SU-DHL-6 (cell line): ENCODE measurements at regions not wholly inside any gene's neighbourhood (a gene's known extent, or its start where the extent isn't known, plus 50 kb on each side); places are given as distances from the start of the nearest gene placed in this dataset.
"Not testable (repeated sequence)": the region's sequence is repeated elsewhere in the genome, so short reads cannot be mapped to it uniquely, and the experiment has no call there.

Source experiments
- H2AFZ ChIP-seq: fragments of 200-600 bp; sonication (generic); 2 replicates; pipeline ENCODE4 v1.6.1; 2014; ENCODE audit warnings: low read depth, mild to moderate bottlenecking, moderate library complexity, mixed read lengths, antibody characterized with exemption, low read length; ENCODE audit not compliant: severe bottlenecking
- H3F3A ChIP-seq: fragments of 200-600 bp; shearing (Covaris generic); 2 replicates; pipeline ENCODE4 v1.6.0; 2016; ENCODE audit warnings: antibody characterized with exemption, mild to moderate bottlenecking; ENCODE audit not compliant: insufficient read depth
- H3K27ac ChIP-seq: fragments of 200-600 bp; sonication (generic); 2 replicates; pipeline ENCODE4 v1.5.1; 2016; ENCODE audit warnings: low read depth, mild to moderate bottlenecking, low read length, moderate library complexity, mixed read lengths
- H3K27me3 ChIP-seq: fragments of 200-600 bp; sonication (generic), shearing (Covaris generic); 2 replicates; pipeline ENCODE4 v1.6.0; 2014; ENCODE audit warnings: mild to moderate bottlenecking, low read length
- H3K36me3 ChIP-seq: fragments of 200-600 bp; sonication (generic); 2 replicates; pipeline ENCODE4 v1.6.1; 2014; ENCODE audit warnings: mild to moderate bottlenecking, low read length, mixed read lengths
- H3K4me2 ChIP-seq: fragments of 300-600, 200-600 bp; shearing (Covaris generic), sonication (generic); 2 replicates; pipeline ENCODE4 v1.6.0; 2014; ENCODE audit warnings: low read length, low read depth, mild to moderate bottlenecking; ENCODE audit not compliant: poor library complexity, severe bottlenecking
- H3K4me3 ChIP-seq: fragments of 200-600 bp; sonication (generic); 2 replicates; pipeline ENCODE4 v1.5.1; 2014; ENCODE audit warnings: antibody characterized with exemption, low read length, mild to moderate bottlenecking, mixed read lengths; ENCODE audit not compliant: insufficient read depth, poor library complexity, severe bottlenecking
- H3K79me2 ChIP-seq: fragments of 200-600 bp; sonication (generic); 2 replicates; pipeline ENCODE4 v1.6.1; 2014; ENCODE audit warnings: mild to moderate bottlenecking, low read length, moderate library complexity; ENCODE audit not compliant: insufficient read depth
- H3K9ac ChIP-seq: fragments of 200-600 bp; sonication (generic); 2 replicates; pipeline ENCODE4 v1.7.0; 2014; ENCODE audit warnings: mild to moderate bottlenecking, low read length
- H3K9me2 ChIP-seq: fragments of 200-600 bp; sonication (generic); replicated peaks from 2 replicates; pipeline ENCODE4 v1.6.1; 2014; ENCODE audit warnings: low read length; ENCODE audit not compliant: insufficient read depth
- H3K9me3 ChIP-seq: fragments of 200-600 bp; sonication (generic); 2 replicates; pipeline ENCODE4 v1.6.1; 2014; ENCODE audit warnings: low read length, mixed read lengths; ENCODE audit not compliant: insufficient read depth
- H4K20me1 ChIP-seq: fragments of 200-600 bp; sonication (generic); 2 replicates; pipeline ENCODE4 v1.6.1; 2014; ENCODE audit warnings: low read depth, mild to moderate bottlenecking, antibody characterized with exemption, low read length, moderate library complexity, mixed read lengths
- EZH2phosphoT487 ChIP-seq: fragments of 200-600 bp; sonication (generic), shearing (Covaris generic); conservative IDR thresholded peaks from 2 replicates; pipeline ENCODE4 v1.6.1; 2018; ENCODE audit warnings: mild to moderate bottlenecking, antibody characterized with exemption, low read length, moderate library complexity, mixed read lengths
- TF ChIP-seq, protein P1 (sequence below): fragments of 200-600 bp; sonication (generic); IDR thresholded peaks from one replicate; pipeline ENCODE4 v1.5.1; 2017; ENCODE audit warnings: antibody characterized with exemption, mild to moderate bottlenecking, low read length, moderate library complexity; ENCODE audit not compliant: insufficient read depth, poor library complexity, severe bottlenecking

- H3K9ac ChIP-seq: no peak overlapping the region
- no peak overlapping the region for H3K27ac ChIP-seq
- H3K9me3 ChIP-seq: no peaks in the 10 kb centered on the region
- TF ChIP-seq EZH2phosphoT487: no peak
- TF ChIP-seq, protein P1, sequence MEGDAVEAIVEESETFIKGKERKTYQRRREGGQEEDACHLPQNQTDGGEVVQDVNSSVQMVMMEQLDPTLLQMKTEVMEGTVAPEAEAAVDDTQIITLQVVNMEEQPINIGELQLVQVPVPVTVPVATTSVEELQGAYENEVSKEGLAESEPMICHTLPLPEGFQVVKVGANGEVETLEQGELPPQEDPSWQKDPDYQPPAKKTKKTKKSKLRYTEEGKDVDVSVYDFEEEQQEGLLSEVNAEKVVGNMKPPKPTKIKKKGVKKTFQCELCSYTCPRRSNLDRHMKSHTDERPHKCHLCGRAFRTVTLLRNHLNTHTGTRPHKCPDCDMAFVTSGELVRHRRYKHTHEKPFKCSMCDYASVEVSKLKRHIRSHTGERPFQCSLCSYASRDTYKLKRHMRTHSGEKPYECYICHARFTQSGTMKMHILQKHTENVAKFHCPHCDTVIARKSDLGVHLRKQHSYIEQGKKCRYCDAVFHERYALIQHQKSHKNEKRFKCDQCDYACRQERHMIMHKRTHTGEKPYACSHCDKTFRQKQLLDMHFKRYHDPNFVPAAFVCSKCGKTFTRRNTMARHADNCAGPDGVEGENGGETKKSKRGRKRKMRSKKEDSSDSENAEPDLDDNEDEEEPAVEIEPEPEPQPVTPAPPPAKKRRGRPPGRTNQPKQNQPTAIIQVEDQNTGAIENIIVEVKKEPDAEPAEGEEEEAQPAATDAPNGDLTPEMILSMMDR: no peak
- H3K27me3 ChIP-seq: no peaks in the 10 kb centered on the region
- no peaks in the 10 kb centered on the region for H4K20me1 ChIP-seq
- H3K4me3 ChIP-seq: no peak overlapping the region
- no peaks in the 10 kb centered on the region for H3K36me3 ChIP-seq
- H3K79me2 ChIP-seq: no peaks in the 10 kb centered on the region
- H2AFZ ChIP-seq: no peak overlapping the region
- H3F3A ChIP-seq: no peaks in the 10 kb centered on the region
- no peaks in the 10 kb centered on the region for H3K9me2 ChIP-seq
- no peak overlapping the region for H3K4me2 ChIP-seq
These were observed 330.3 kb downstream of the HGF start for GRCh38 chr7:81439591-81439990.

DNA sequence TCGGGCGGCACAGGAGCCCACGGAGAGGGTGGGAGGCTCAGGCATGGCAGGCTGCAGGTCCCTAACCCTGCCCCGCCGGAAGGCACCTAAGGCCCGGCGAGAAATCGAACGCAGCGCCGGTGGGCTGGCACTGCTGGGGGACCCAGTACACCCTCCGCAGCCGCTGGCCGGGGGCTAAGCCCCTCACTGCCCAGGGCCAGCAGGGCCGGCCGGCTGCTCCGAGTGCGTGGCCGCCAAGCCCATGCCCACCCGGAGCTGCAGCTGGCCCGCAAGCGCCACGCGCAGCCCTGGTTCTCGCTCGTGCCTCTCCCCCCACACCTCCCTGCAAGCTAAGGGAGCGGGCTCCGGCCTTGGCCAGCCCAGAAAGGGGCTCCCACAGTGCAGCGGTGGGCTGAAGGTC lies 332.7 kb downstream of the HGF start:
- H4K20me1 ChIP-seq, H3K9me2 ChIP-seq, H3K9me3 ChIP-seq, H3K27ac ChIP-seq, H3K79me2 ChIP-seq, H3K36me3 ChIP-seq, H3K4me2 ChIP-seq, H3F3A ChIP-seq, H3K9ac ChIP-seq, H3K4me3 ChIP-seq, H3K27me3 ChIP-seq, H2AFZ ChIP-seq: not testable (repeated sequence)

GRCh38 chr7:81433692-81434331 lies 336.0 kb downstream of the HGF start:
- Histone ChIP-seq H3K4me3 (no peak overlapping the region), H3K27ac (no peak overlapping the region), H3K4me2 (no peak overlapping the region), H2AFZ (no peak overlapping the region), H3K79me2 (no peaks in the 10 kb centered on the region), H3K9me2 (no peaks in the 10 kb centered on the region), H3K36me3 (no peaks in the 10 kb centered on the region), H3F3A (no peaks in the 10 kb centered on the region), H3K9me3 (no peaks in the 10 kb centered on the region), H3K9ac (no peak overlapping the region), H3K27me3 (no peaks in the 10 kb centered on the region), H4K20me1 (no peaks in the 10 kb centered on the region)
- TF ChIP-seq, protein P1: no peak
- TF ChIP-seq EZH2phosphoT487: no peak

GRCh38 chr7:81433206-81433605 lies 336.6 kb downstream of the HGF start:
- H3K79me2 ChIP-seq: no peaks in the 10 kb centered on the region
- H3K9ac ChIP-seq: no peak overlapping the region
- no peaks in the 10 kb centered on the region for H3F3A ChIP-seq
- no peak overlapping the region for H2AFZ ChIP-seq
- no peaks in the 10 kb centered on the region for H3K27me3 ChIP-seq
- no peaks in the 10 kb centered on the region for H4K20me1 ChIP-seq
- no peak overlapping the region for H3K4me3 ChIP-seq
- H3K27ac ChIP-seq: no peak overlapping the region
- no peak for TF ChIP-seq EZH2phosphoT487
- TF ChIP-seq, protein P1: no peak
- H3K4me2 ChIP-seq: no peak overlapping the region
- H3K9me2 ChIP-seq: no peaks in the 10 kb centered on the region
- H3K9me3 ChIP-seq: no peaks in the 10 kb centered on the region
- no peaks in the 10 kb centered on the region for H3K36me3 ChIP-seq
